ENCODE measurements at regions not wholly inside any gene's neighbourhood (a gene's known extent, or its start where the extent isn't known, plus 50 kb on each side); places are given as distances from the start of the nearest gene placed in this dataset.
A peak's percentile ranks its signal among the peaks of the same experiment; 100 is the strongest.

DNA sequence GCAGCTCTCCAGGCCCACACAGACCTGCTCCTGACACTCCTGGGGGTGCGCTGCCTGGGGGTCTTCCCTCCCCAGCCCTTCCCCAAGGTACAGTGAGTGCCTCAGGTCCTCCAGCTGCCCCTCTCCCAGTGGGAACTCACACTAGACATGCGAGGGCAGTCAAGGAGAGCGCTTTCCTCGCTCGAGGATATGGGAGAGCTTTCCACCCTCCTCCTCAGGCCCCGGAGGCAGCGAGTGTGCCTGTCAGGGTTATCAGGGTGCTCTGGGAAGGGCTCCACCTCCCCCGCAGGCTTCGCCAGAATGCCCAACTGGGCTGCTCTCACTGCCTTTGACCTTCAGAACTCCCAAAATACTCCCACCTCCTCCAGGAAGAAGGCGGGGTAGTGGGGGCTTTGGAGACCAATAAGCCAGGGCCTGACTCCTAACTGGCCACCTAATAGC, 85.7 kb upstream of the LAPTM4A start:
- no peak for DNase-seq (ENCODE audit: low spot score in 2 of 2)
- Mint-ChIP-seq H3K36me3 (no peaks in the 10 kb centered on the region), H3K27ac (no peak overlapping the region), H3K9me3 (no peaks in the 10 kb centered on the region)
- ATAC-seq = no peak

DNA sequence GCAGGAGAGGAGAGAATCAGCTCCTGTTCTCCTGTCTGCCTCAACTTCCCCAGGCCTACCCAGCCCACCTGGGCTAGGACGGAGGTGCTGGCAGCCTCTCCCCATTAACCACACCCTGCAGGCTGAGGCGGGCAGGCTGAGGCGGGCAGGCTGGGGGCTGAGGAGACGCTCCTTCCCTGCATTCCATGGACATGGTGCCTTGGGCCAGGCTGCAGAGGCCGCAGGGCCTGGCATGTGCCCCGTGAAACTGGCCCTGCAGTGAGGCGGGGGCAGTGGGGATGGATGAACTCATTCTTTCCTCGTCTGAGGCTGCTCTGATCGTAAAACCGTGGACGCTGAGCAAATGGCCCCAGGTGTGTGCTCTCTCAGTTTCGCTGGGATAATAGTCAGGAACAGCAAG, 84.7 kb upstream of the LAPTM4A start:
- Mint-ChIP-seq H3K27ac (no peak overlapping the region), H3K9me3 (no peaks in the 10 kb centered on the region), H3K36me3 (no peaks in the 10 kb centered on the region)
- DNase-seq (ENCODE audit: low spot score in 2 of 2) (peak in 1 of 2 donors; percentile 48), ATAC-seq (no peak)

DNA sequence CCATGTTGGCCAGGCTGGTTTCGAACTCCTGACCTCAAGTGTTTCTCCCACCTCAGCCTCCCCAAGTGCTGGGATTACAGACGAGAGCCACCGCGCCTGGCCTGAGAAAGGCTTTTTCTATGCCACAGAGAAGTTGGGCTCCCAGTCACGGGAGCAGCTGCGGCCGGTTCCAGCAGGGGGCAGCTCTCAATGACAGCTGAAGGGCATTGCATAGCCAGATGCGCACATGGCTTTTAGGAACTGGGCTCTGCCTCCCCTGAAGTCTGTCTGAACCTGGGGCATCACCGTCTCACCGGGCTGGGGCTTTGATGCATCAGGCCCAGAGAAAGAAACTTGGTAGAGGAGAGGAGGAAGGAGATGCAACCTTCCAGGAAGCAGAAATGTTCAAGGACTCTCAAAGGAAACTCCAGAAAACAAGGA, 84.2 kb upstream of the LAPTM4A start:
- Mint-ChIP-seq H3K9me3 (no peaks in the 10 kb centered on the region), H3K36me3 (no peaks in the 10 kb centered on the region), H3K27ac (no peak overlapping the region)
- peak in 1 of 2 donors; percentile 49 for DNase-seq (ENCODE audit: low spot score in 2 of 2)
- peak in 1 of 2 donors; percentile 79 for ATAC-seq

DNA sequence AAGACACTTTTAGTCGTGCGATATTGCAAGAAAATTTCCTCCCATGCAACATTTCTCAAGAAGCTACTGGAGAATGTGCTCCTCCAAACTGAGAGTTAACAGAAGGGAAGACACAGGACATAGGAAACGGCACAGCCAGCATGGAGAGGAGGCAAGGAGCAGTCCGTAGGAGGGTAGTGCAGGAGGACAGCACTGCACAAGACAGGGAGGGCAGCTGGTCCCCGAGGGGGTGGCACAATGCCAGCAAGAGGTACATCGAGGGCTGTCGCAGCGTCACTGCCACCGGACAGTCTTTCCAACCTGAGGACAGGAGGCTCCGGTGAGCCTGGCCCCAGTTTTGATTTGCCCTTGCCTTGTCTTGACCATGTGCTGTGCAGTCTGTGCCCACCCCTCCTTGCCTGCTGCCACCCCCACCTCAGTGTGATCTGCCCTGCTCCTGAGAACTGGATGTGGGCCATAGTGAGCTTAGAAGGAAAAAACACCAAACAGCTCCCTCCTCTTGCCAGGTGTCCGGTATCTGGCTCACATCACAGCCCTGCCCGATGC, 81.6 kb upstream of the LAPTM4A start:
- Mint-ChIP-seq H3K9me3 (no peaks in the 10 kb centered on the region), H3K36me3 (no peaks in the 10 kb centered on the region), H3K27ac (no peak overlapping the region)
- DNase-seq (ENCODE audit: low spot score in 2 of 2) (no peak), ATAC-seq (no peak)

DNA sequence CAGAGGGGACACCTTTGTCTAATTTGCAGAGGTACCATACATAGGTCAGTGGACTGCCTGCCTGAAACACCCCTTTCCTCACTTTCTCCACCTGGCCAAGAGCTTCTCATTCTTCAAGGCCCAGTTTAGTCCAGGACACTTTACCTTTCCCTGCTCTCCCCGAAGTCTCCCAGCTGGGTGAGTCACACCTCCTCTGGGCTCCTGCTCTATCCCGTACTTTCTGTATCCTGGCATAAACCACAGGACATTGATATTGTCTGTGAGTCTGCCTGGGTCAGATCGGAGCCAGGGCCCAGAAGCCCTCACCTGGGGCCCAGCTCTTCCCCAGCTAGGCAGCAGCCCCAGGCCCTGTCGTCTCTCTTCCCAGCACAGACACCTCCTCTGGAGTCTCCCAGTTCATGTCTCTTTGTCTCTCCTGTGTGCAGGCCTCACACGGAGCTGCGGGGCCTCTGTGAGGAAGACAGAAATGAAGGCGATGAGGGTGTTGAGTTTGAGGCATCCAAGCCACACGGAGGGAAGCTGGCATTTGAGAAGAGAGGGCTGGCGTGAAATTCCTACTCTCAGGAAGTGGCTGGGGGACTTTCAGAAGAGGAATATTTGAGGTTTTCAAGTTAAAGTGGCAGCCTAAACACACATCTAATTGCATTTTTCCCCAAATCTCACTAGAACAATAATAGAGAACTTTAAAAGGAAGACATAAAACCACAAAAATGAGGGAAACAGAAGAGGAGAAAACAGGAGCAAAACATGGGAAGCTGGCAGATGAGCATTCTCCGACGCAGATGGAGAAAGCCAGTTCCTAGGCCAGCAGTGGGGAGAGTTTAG, 79.6 kb upstream of the LAPTM4A start:
- no peaks in the 10 kb centered on the region for H3K36me3 Mint-ChIP-seq
- no peak overlapping the region for H3K27ac Mint-ChIP-seq
- ATAC-seq = no peak
- no peak for DNase-seq (ENCODE audit: low spot score in 2 of 2)
- H3K9me3 Mint-ChIP-seq = no peaks in the 10 kb centered on the region

DNA sequence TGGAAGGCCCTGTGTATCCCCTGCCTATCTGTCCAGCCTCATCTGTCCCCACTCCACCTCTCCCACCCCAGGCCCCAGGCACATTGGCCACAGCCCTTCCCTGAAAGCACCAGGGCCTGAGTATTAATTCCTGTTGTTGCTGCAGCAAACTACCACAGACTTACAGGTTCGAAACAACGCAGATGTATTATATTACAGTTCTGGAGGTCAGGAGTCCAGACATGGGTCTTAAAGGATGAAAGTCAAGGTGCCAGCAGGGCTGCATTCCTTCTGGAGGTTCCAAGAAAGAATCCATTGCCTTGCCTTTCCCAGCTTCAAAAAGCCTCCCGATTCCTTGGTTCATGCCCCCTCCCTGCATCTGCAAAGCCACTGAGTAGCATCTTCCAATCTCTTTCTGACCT, 78.7 kb upstream of the LAPTM4A start:
- no peak for ATAC-seq
- no peak for DNase-seq (ENCODE audit: low spot score in 2 of 2)
- no peaks in the 10 kb centered on the region for H3K9me3 Mint-ChIP-seq
- no peaks in the 10 kb centered on the region for H3K36me3 Mint-ChIP-seq
- peak overlapping the region in 1 of 2 donors; percentile 31 for H3K27ac Mint-ChIP-seq

DNA sequence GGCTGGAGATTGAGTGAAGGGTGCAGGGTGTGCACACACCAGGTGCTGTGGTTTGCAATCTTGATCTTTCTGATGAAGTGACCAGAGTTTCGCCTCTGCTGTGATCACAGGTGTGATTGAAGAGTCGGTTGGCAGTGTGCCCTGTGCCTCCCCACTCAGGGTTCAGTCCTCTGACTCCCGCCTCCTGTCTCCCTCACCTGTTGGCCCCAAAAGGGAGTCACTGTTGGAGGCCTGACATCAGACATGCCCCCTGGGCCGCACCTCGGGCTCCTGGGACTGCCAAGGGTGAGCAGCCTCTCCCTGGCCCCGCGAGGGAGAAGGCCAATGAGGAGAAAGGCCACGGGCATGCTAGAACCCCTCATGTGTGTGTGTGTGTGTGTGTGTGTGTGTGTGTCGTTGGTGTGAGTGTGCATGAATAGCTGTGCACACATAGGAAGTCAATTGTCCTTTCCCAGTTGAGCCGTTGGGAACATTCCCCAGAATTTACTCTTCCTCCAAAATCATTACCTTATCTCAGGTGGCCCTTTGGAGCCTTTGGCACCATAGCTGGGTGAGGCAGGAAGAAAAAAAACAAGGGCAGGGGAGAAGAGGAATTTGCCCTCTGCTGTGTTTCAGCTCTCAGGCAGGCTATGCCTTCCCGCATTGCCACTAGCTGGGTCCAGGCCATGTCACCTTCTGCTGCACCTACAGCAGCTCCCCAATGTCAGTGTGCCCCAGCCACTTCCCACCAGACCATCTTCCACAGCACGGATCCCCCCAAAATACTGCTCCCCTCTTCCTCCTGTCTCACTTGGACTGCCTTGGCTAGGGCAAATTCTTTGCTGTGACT, 78.1 kb upstream of the LAPTM4A start:
- Mint-ChIP-seq H3K27ac (no peak overlapping the region), H3K9me3 (no peaks in the 10 kb centered on the region), H3K36me3 (no peaks in the 10 kb centered on the region)
- DNase-seq (ENCODE audit: low spot score in 2 of 2) = no peak
- no peak for ATAC-seq

DNA sequence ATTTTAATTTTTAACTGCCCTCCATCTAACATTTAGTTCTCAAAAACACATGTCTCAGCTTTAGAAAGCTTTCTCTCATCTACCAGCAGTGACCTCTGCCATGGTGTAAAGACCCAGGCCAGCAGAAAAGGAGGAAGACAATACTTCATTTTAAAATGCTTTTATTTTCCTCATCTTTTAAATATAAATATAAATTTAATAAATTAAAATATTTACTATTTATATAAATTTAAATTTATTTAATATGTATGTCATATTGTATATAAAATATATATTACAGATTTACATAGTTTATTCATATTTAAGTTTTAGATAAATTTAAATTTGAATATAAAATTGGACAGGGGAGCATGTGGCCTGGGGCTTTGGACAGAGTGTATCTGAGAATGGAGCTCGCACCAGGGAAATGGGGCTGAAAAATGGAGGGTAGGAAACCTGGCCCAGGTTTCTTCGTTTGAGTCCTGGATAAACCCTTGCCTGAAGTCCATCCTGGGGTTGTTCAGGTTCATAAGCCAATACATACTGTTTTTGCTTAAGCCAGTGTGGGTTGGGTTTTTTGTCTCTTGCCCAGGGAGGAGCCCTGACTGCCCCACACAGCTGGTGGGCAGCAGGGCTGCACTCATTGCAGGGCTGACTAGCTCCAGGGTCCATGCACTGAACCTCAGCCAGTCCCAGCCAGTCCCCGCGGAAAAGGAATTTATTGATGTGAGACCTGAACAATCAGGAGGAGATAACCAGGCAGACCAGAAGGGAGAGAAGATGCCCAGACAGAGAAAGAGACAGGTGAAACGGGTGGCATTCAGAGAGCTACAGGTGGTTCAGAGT, 77.3 kb upstream of the LAPTM4A start:
- Mint-ChIP-seq H3K9me3 (no peaks in the 10 kb centered on the region), H3K27ac (peak overlapping the region in 1 of 2 donors; percentile 37), H3K36me3 (no peaks in the 10 kb centered on the region)
- ATAC-seq (no peak), DNase-seq (ENCODE audit: low spot score in 2 of 2) (no peak)

DNA sequence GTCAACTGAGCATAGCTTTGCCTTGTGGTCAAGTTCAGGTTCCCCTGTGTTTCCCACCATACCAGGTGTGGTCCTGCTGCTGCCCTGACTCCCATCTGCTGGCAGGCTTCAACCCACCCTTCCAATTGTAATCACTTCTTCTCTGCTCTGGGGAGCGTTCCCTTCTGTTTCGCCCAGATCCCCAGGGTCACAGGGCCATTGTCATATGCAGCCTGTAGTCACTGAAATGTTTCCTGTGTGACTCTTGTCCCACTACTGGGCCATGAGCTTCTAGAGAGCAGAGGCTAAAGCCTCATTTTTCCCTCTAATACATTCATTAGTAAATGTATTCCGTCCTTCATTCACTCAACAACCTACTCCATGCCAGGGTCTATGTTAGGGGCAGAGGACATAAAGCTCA, 75.0 kb upstream of the LAPTM4A start:
- DNase-seq (ENCODE audit: low spot score in 2 of 2) (no peak), ATAC-seq (no peak)
- no peak overlapping the region for H3K27ac Mint-ChIP-seq
- no peaks in the 10 kb centered on the region for H3K9me3 Mint-ChIP-seq
- H3K36me3 Mint-ChIP-seq = no peaks in the 10 kb centered on the region

DNA sequence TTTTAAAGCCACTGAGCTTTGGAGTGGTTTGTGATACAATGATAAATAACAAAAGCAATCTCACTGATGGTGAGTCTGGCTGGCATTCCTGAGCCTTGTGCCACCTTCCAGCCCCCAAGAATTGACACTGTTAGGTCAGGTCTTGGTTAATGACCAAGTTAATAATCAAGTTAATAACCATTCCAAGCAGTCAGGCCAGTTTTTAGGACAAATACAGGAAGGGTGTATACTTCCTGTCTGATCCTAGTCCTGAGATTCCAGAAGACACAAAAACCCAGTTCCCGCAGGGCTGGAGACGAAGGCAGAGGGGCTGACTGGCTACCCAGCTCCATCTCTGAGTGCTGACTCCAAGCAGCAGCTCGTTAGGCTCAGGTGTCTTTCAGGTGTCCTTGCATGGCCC, 74.6 kb upstream of the LAPTM4A start:
- Mint-ChIP-seq H3K9me3 (no peaks in the 10 kb centered on the region), H3K36me3 (no peaks in the 10 kb centered on the region), H3K27ac (no peak overlapping the region)
- DNase-seq (ENCODE audit: low spot score in 2 of 2) (no peak), ATAC-seq (no peak)

DNA sequence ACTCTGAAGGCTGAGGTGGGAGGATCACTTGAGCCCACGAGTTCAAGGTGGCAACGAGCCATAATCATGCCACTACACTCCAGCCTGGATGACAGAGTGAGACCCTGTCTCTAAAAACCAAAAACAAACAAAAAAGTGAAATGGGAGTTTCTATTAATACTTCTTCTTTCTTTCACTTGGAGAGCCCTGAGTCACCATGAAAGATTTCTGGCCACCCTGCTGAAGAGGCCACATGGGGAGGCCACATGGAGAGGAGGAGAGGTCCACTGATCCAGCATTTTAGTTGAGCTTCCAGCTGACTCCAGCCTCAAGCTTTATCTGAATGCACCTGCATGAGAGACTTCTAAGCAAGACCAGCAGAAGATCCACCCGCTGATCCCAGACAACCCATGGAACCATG, 74.2 kb upstream of the LAPTM4A start:
- Mint-ChIP-seq H3K27ac (no peak overlapping the region), H3K36me3 (no peaks in the 10 kb centered on the region), H3K9me3 (no peaks in the 10 kb centered on the region)
- DNase-seq (ENCODE audit: low spot score in 2 of 2) = no peak
- no peak for ATAC-seq

DNA sequence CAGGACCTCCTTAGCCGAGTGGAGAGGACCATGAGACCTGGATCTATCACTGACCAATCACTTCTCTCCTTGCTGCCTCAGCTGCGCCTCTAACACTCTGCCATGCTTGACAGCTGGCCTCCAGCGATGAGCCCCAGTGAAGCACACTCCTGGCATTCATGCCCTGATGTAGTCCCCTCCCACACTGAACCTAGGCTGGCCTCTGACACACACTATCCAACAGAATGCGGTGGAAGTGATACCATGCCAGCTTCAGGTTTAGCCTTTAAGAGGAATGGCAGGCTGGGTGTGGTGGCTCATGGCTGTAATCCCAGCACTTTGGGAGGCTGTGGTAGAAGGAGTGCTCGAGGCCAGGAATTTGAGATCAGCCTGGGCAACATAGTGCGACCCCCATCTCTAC, 73.7 kb upstream of the LAPTM4A start:
- ATAC-seq = no peak
- H3K27ac Mint-ChIP-seq = no peak overlapping the region
- DNase-seq (ENCODE audit: low spot score in 2 of 2) = no peak
- no peaks in the 10 kb centered on the region for H3K36me3 Mint-ChIP-seq
- no peaks in the 10 kb centered on the region for H3K9me3 Mint-ChIP-seq

DNA sequence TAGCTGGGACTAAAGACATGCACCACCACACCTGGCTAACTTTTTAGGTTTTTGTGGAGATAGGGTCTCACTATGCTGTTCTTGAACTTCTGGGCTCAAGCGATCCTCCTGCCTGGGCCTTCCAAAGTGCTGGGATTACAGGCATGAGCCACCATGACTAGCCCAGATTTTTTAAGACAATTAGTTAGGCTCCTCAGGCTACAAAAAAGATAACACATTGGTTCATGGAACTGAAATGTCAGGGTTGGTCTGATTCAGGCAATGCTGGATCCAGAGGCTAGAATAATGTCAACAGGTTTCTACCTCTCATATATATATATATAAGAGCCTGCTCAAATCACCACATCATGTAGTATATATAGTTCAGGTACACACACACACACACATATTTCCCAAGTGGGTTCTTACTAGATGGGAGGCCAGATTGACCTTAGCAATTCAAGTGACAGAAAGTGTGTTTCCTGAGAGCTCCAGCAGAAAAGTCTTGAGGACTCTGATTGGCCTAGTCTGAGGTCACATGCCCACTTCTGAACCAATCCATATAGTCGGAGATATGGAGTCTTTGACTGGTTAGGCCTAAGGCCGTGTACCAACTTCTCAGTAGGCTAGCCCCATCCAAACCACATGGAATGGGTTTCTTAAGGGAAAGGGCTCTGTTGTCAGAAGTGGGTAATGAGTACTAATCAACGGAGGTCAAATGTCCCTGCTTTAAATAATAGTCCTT, 72.6 kb upstream of the LAPTM4A start:
- DNase-seq (ENCODE audit: low spot score in 2 of 2) = no peak
- ATAC-seq = no peak
- Mint-ChIP-seq H3K27ac (no peak overlapping the region), H3K9me3 (no peaks in the 10 kb centered on the region), H3K36me3 (no peaks in the 10 kb centered on the region)

DNA sequence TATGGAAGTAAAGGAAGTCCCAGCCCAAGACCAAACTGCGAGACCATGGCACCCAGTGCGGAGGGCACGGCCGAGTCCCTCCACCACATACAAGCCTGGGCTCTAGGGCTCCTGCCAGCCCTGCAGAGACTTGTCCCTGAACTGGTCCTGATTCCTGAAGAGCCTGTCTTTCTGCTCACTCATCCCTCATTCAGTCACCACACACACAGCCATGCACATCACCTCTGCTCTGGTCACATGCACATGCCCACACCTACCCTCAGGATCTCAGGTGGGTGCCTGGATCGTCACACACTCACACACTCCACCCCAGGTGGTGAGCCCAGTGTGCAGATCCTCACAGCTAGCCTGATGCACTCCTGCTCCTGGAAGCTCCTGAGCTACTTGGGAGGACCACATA, 71.4 kb upstream of the LAPTM4A start:
- no peaks in the 10 kb centered on the region for H3K36me3 Mint-ChIP-seq
- DNase-seq (ENCODE audit: low spot score in 2 of 2) (no peak), ATAC-seq (no peak)
- no peak overlapping the region for H3K27ac Mint-ChIP-seq
- H3K9me3 Mint-ChIP-seq = no peaks in the 10 kb centered on the region

DNA sequence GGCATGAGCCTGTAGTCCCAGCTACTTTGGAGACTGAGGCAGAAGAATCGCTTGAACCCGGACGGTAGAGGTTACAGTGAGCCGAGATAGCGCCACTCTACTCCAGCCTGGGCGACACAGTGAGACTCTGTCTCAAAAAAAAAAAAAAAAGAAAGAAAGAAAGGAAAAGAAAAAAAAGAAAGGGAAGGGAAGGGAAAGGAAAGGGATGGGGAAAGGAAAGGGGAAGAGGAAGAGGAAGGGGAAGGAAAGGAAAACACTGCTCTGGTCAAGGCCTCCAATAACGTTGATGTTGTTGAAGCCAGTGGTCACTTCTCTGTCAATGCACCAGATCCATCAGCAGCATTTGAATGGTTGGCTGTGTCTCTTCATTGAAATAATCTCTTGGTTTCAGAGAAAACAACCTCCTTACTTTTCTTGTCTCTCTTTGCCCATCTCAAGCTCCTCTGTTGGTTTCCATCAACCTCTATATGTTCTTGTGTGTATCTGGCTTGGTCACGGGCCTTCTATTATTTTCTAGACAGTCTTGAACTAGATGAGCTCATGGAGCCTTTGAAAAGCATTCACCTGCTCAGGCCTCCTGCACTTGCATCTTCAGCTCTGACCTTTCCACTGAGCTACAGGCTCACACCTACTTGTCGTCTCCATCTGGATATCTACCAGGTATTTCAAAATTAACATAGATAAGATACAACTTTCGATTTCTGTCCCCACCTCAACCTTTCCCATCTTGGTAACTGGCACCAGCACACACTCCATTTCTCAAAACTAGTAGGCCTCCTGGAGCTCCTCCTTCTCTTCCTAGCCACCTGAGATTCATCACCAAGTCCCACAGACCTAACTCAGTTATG, 69.4 kb upstream of the LAPTM4A start:
- ATAC-seq (no peak), DNase-seq (ENCODE audit: low spot score in 2 of 2) (no peak)
- Mint-ChIP-seq H3K9me3 (no peaks in the 10 kb centered on the region), H3K36me3 (no peaks in the 10 kb centered on the region), H3K27ac (no peak overlapping the region)
